Activated CD8-positive, alpha-beta T cell treated with anti-CD3 and anti-CD28 coated beads for 36 hours (primary cell): ENCODE measurements at regions not wholly inside any gene's neighbourhood (a gene's known extent, or its start where the extent isn't known, plus 50 kb on each side); places are given as distances from the start of the nearest gene placed in this dataset.
"Not testable (repeated sequence)": the region's sequence is repeated elsewhere in the genome, so short reads cannot be mapped to it uniquely, and the experiment has no call there.

Experiments used
- ATAC-seq: fragments of 200-7000 bp; cut with Tn5 transposase; one replicate; pipeline ENCODE4 v1.10.0; 2021; ENCODE audit warnings: mild to moderate bottlenecking, moderate library complexity
- CTCF ChIA-PET: fragments of 350-600 bp; sonication (Branson Sonifier 250); formaldehyde crosslinking; loops from one replicate; lab custom pipeline; 2021; ENCODE audit warnings: antibody characterized with exemption; lab: Charles Lee
- POLR2A ChIA-PET: fragments of 350-600 bp; sonication (Branson Sonifier 250); formaldehyde crosslinking; loops from one replicate; lab custom pipeline; 2021; ENCODE audit warnings: antibody characterized with exemption; lab: Charles Lee
- DNase-seq: peaks from one replicate; pipeline ENCODE4 v3.0.0-alpha.2; 2020
- H3K27ac Mint-ChIP-seq: one replicate; pipeline ENCODE4 v1.8.0; 2021; ENCODE audit warnings: mild to moderate bottlenecking, mixed read lengths
- H3K27me3 Mint-ChIP-seq: one replicate; pipeline ENCODE4 v1.8.0; 2021; ENCODE audit warnings: mixed read lengths
- H3K36me3 Mint-ChIP-seq: one replicate; pipeline ENCODE4 v1.8.0; 2021; ENCODE audit warnings: low read depth, mixed read lengths
- H3K4me1 Mint-ChIP-seq: one replicate; pipeline ENCODE4 v1.8.0; 2021; ENCODE audit warnings: low read depth, mixed read lengths
- H3K4me3 Mint-ChIP-seq: one replicate; pipeline ENCODE4 v1.8.0; 2021; ENCODE audit warnings: mild to moderate bottlenecking, moderate library complexity, mixed read lengths
- H3K9me3 Mint-ChIP-seq: one replicate; pipeline ENCODE4 v1.8.0; 2021; ENCODE audit warnings: mixed read lengths
- CTCF ChIP-seq: fragments of 200-600 bp; IDR thresholded peaks from one replicate; pipeline ENCODE4 v1.8.0; 2022; ENCODE audit warnings: antibody characterized with exemption, mild to moderate bottlenecking
- intact Hi-C: fragments of 100-400 bp; cut with micrococcal nuclease; formaldehyde crosslinking; loops from one replicate; pipeline ENCODE4 v1.10.0; 2022

- H3K9me3 Mint-ChIP-seq, result peaks cover 3% of the 10 kb centered on the region
- no peak overlapping the region for H3K27ac Mint-ChIP-seq
- H3K4me1 Mint-ChIP-seq, result no peaks in the 10 kb centered on the region
- H3K4me3 Mint-ChIP-seq, result no peak overlapping the region
- POLR2A ChIA-PET, result interaction anchor here (0.6 kb wide), 1 partner anchor 140 kb away, joined by 3 read pairs; no protein-coding TSS in a partner anchor
- CTCF ChIA-PET, result no interaction called here
- intact Hi-C loops, result no loop called here
- DNase-seq, result no peak
- no peaks in the 10 kb centered on the region for H3K27me3 Mint-ChIP-seq
- H3K36me3 Mint-ChIP-seq, result no peaks in the 10 kb centered on the region
- ATAC-seq, result no peak
- no peak for TF ChIP-seq CTCF
Observed at GRCh38 chr11:116033931-116034553, 529.8 kb upstream of the CADM1 start.

GRCh38 chr11:116030697-116031331, 526.6 kb upstream of the CADM1 start:
- CTCF ChIA-PET, result no interaction called here

GRCh38 chr11:116028506-116028905, 524.3 kb upstream of the CADM1 start:
- DNase-seq, H3K27ac Mint-ChIP-seq, intact Hi-C loops, H3K4me3 Mint-ChIP-seq, POLR2A ChIA-PET, CTCF ChIA-PET, H3K27me3 Mint-ChIP-seq, H3K9me3 Mint-ChIP-seq, H3K4me1 Mint-ChIP-seq, ATAC-seq, H3K36me3 Mint-ChIP-seq: not testable (repeated sequence)

More at GRCh38 chr11:116030697-116031331, 526.6 kb upstream of the CADM1 start:
- TF ChIP-seq CTCF, result no peak
- H3K9me3 Mint-ChIP-seq, result peaks cover 3% of the 10 kb centered on the region
- H3K4me3 Mint-ChIP-seq, result no peak overlapping the region
- no peak overlapping the region for H3K27ac Mint-ChIP-seq
- no peaks in the 10 kb centered on the region for H3K27me3 Mint-ChIP-seq
- intact Hi-C loops, result no loop called here
- POLR2A ChIA-PET, result no interaction called here
- no peaks in the 10 kb centered on the region for H3K36me3 Mint-ChIP-seq
- no peaks in the 10 kb centered on the region for H3K4me1 Mint-ChIP-seq
- no peak for ATAC-seq
- no peak for DNase-seq

- intact Hi-C loops, result no loop called here
- ChIA-PET POLR2A (no interaction called here), CTCF (no interaction called here)
- Mint-ChIP-seq H3K4me3 (no peak overlapping the region), H3K27me3 (peaks cover 9% of the 10 kb centered on the region), H3K27ac (no peak overlapping the region), H3K9me3 (no peaks in the 10 kb centered on the region), H3K4me1 (no peaks in the 10 kb centered on the region), H3K36me3 (no peaks in the 10 kb centered on the region)
- ATAC-seq (no peak), DNase-seq (no peak)
- TF ChIP-seq CTCF, result no peak
Observed at GRCh38 chr11:115999437-115999836, 495.2 kb upstream of the CADM1 start.

- CTCF ChIA-PET, result no interaction called here
- H3K27me3 Mint-ChIP-seq, result peaks cover 7% of the 10 kb centered on the region
- no peak for ATAC-seq
- POLR2A ChIA-PET, result no interaction called here
- intact Hi-C loops, result no loop called here
- no peak for DNase-seq
- H3K27ac Mint-ChIP-seq, result no peak overlapping the region
- TF ChIP-seq CTCF, result no peak
- H3K4me1 Mint-ChIP-seq, result no peaks in the 10 kb centered on the region
- H3K9me3 Mint-ChIP-seq, result no peaks in the 10 kb centered on the region
- no peaks in the 10 kb centered on the region for H3K36me3 Mint-ChIP-seq
- no peak overlapping the region for H3K4me3 Mint-ChIP-seq
Observed at GRCh38 chr11:115996808-115997188, 492.6 kb upstream of the CADM1 start.
